Endothelial cell of umbilical vein (primary cell): ENCODE measurements at regions not wholly inside any gene's neighbourhood (a gene's known extent, or its start where the extent isn't known, plus 50 kb on each side); places are given as distances from the start of the nearest gene placed in this dataset.

Experiments
- BruUV-seq: library from RNA; stranded (reverse); fragments of 400-500 nt; replicated peaks from 2 replicates; lab custom pipeline; 2021; lab: Mats Ljungman, UMichigan
- CTCF ChIA-PET: fragments of 300-600, 350-600 bp; sonication (Branson Sonifier 250); formaldehyde crosslinking; loops from one replicate; lab custom pipeline; 2021; ENCODE audit warnings: antibody characterized with exemption, inconsistent platforms; lab: Charles Lee
- POLR2A ChIA-PET: fragments of 300-600, 350-600 bp; sonication (Branson Sonifier 250); formaldehyde crosslinking; loops from one replicate; lab custom pipeline; 2021; ENCODE audit warnings: antibody characterized with exemption, inconsistent platforms; lab: Charles Lee
- DNase-seq: peaks from one replicate; pipeline ENCODE4 v3.0.0-alpha.2; 2011; ENCODE audit warnings: low read depth, low spot score
- FAIRE-seq: peaks from 2 replicates; lab custom pipeline; 2011; peaks lifted over from hg19 to GRCh38; lab: Jason Lieb, UNC
- H2AFZ ChIP-seq: 2 replicates; pipeline ENCODE4 v1.6.0; 2012; ENCODE audit warnings: low read depth, low read length, control low read depth, inconsistent platforms
- H3K27ac ChIP-seq: 2 replicates; pipeline ENCODE4 v1.5.1; 2011; ENCODE audit warnings: low read depth, mild to moderate bottlenecking, control low read depth, low read length, moderate library complexity; ENCODE audit not compliant: insufficient read depth
- H3K27me3 ChIP-seq, 2 experiments: 2 replicates each; pipeline versions ENCODE4 v1.6.0 to v1.6.1; 2011; ENCODE audit warnings: low read length in 2 of 2, mixed read lengths in 1 of 2; ENCODE audit not compliant: control insufficient read depth in 2 of 2, insufficient read depth in 2 of 2
- H3K36me3 ChIP-seq, 2 experiments: 2 replicates in 1 of 2; 3 replicates in 1 of 2; pipeline ENCODE4 v1.5.1; 2011; ENCODE audit warnings: low read length in 2 of 2, mild to moderate bottlenecking in 1 of 2, moderate library complexity in 1 of 2; ENCODE audit not compliant: control insufficient read depth in 2 of 2, insufficient read depth in 2 of 2; ENCODE audit errors: extremely low read depth in 1 of 2
- H3K4me1 ChIP-seq: 3 replicates; pipeline ENCODE4 v1.5.1; 2011; ENCODE audit warnings: mild to moderate bottlenecking, low read length; ENCODE audit not compliant: control insufficient read depth, insufficient read depth; ENCODE audit errors: extremely low read depth
- H3K4me2 ChIP-seq: 2 replicates; pipeline ENCODE4 v1.6.1; 2011; ENCODE audit warnings: low read length, control low read depth, mixed read lengths; ENCODE audit not compliant: insufficient read depth
- H3K4me3 ChIP-seq, 3 experiments: fragments of 200-600 bp in 1 of 3; sonication (generic), shearing (Covaris generic) in 1 of 3; replicated peaks in 1 of 3; 2 replicates each; pipeline ENCODE4 v1.5.1; 2011 to 2016; ENCODE audit warnings: control low read depth in 3 of 3, low read length in 3 of 3, mild to moderate bottlenecking in 2 of 3, inconsistent platforms in 1 of 3, low read depth in 1 of 3, moderate library complexity in 1 of 3; ENCODE audit not compliant: insufficient read depth in 1 of 3
- H3K79me2 ChIP-seq: 2 replicates; pipeline ENCODE4 v1.6.0; 2012; ENCODE audit warnings: low read length, inconsistent platforms; ENCODE audit not compliant: control insufficient read depth, insufficient read depth
- H3K9ac ChIP-seq: replicated peaks from 2 replicates; pipeline ENCODE3; 2011; ENCODE audit warnings: low read length, control low read depth; ENCODE audit not compliant: insufficient read depth; ENCODE audit errors: extremely low read depth
- H3K9me1 ChIP-seq: replicated peaks from 3 replicates; pipeline ENCODE4 v1.6.0; 2011; ENCODE audit warnings: mild to moderate bottlenecking, low read length; ENCODE audit not compliant: control insufficient read depth, insufficient read depth; ENCODE audit errors: extremely low read depth
- H3K9me3 ChIP-seq: replicated peaks from 2 replicates; pipeline ENCODE4 v1.5.1; 2012; ENCODE audit warnings: low read length, inconsistent platforms; ENCODE audit not compliant: control insufficient read depth, insufficient read depth
- H4K20me1 ChIP-seq: replicated peaks from 2 replicates; pipeline ENCODE3; 2011; ENCODE audit warnings: mild to moderate bottlenecking, low read length; ENCODE audit not compliant: control insufficient read depth, insufficient read depth; ENCODE audit errors: extremely low read depth
- CTCF ChIP-seq, 2 donors: IDR thresholded peaks; 1 replicate in 1 of 2; 2 replicates in 1 of 2; pipeline ENCODE4 v1.5.1; 2011; ENCODE audit warnings: low read length in 2 of 2, mild to moderate bottlenecking in 2 of 2, moderate library complexity in 2 of 2, control low read depth in 1 of 2, inconsistent platforms in 1 of 2, low read depth in 1 of 2; ENCODE audit not compliant: insufficient read depth in 1 of 2; ENCODE audit errors: extremely low read depth in 1 of 2
- EZH2 ChIP-seq: IDR thresholded peaks from 2 replicates; pipeline ENCODE4 v1.6.1; 2012; ENCODE audit warnings: borderline replicate concordance, low read depth, mild to moderate bottlenecking, moderate library complexity, low read length, inconsistent platforms; ENCODE audit not compliant: severe bottlenecking
- FOS ChIP-seq: IDR thresholded peaks from 2 replicates; pipeline ENCODE4 v1.6.1; 2011; ENCODE audit warnings: mild to moderate bottlenecking, low read length, moderate library complexity, borderline replicate concordance; ENCODE audit not compliant: insufficient read depth
- GATA2 ChIP-seq: IDR thresholded peaks from 2 replicates; pipeline ENCODE4 v1.7.0; 2011; ENCODE audit warnings: low read depth, mild to moderate bottlenecking, moderate library complexity, mixed read lengths, low read length; ENCODE audit not compliant: insufficient read length, insufficient read depth
- JUN ChIP-seq: IDR thresholded peaks from 2 replicates; pipeline ENCODE4 v1.6.1; 2011; ENCODE audit warnings: borderline replicate concordance, low read depth; ENCODE audit not compliant: insufficient read length, insufficient read depth
- MAX ChIP-seq: IDR thresholded peaks from 2 replicates; pipeline ENCODE4 v1.6.1; 2011; ENCODE audit not compliant: insufficient read depth, insufficient read length
- MYC ChIP-seq: IDR thresholded peaks from one replicate; pipeline ENCODE4 v1.6.1; 2011; ENCODE audit warnings: mild to moderate bottlenecking, low read depth, low read length
- POLR2A ChIP-seq: IDR thresholded peaks from 2 replicates; pipeline ENCODE4 v1.6.1; 2012; ENCODE audit warnings: low read depth, mild to moderate bottlenecking, control low read depth, low read length
- POLR2AphosphoS5 ChIP-seq: IDR thresholded peaks from 2 replicates; pipeline ENCODE4 v1.6.1; 2012; ENCODE audit warnings: low read depth, mild to moderate bottlenecking, control low read depth, low read length, moderate library complexity; ENCODE audit not compliant: insufficient read depth
- dilution Hi-C: fragments of 300-500 bp; cut with MboI; formaldehyde crosslinking; loops from one replicate; pipeline ENCODE4 v1.15.0; 2019; ENCODE audit warnings: low sequenced_read_pairs; ENCODE audit not compliant: extremely low pct_ligation_motif_present
- intact Hi-C: fragments of 100-400 bp; cut with micrococcal nuclease; formaldehyde crosslinking; loops from one replicate; pipeline ENCODE4 v1.10.0; 2022

- ChIA-PET POLR2A (no interaction called here), CTCF (interaction anchor here (1.3 kb wide), 1 partner anchor 12 kb away, joined by 4 read pairs; no protein-coding TSS in a partner anchor)
- dilution Hi-C loops (no loop called here), intact Hi-C loops (no loop called here)
- no peaks in the 10 kb centered on the region for H3K79me2 ChIP-seq
- H4K20me1 ChIP-seq: no peaks in the 10 kb centered on the region
- H3K4me3 ChIP-seq: no peak overlapping the region
- H3K4me2 ChIP-seq: no peak overlapping the region
- BruUV-seq: no TSS peak
- H3K4me1 ChIP-seq: no peaks in the 10 kb centered on the region
- no peak for DNase-seq
- no peaks in the 10 kb centered on the region for H3K9me3 ChIP-seq
- H3K27ac ChIP-seq: no peak overlapping the region
- no peak overlapping the region for H3K9ac ChIP-seq
- TF ChIP-seq POLR2A: no peak
- TF ChIP-seq JUN: no peak
- no peak for TF ChIP-seq CTCF (IDR thresholded peaks at IDR 0.05; ENCODE audit: extremely low read depth in 1 of 2, insufficient read depth in 1 of 2, low read depth in 1 of 2, low read length in 2 of 2)
- TF ChIP-seq FOS: no peak
- TF ChIP-seq MYC: no peak
- TF ChIP-seq GATA2: no peak
- no peak for TF ChIP-seq POLR2AphosphoS5
- TF ChIP-seq EZH2: no peak
- no peak for TF ChIP-seq MAX
- no peak overlapping the region for H2AFZ ChIP-seq
- no peaks in the 10 kb centered on the region for H3K9me1 ChIP-seq
- H3K36me3 ChIP-seq: no peaks in the 10 kb centered on the region
- FAIRE-seq: no peak
- H3K27me3 ChIP-seq: no peaks in the 10 kb centered on the region
Measured at GRCh38 chr13:106326751-106327150, 208.7 kb downstream of the EFNB2 start.
